Left lung (tissue), 4 donors: ENCODE measurements at regions not wholly inside any gene's neighbourhood (a gene's known extent, or its start where the extent isn't known, plus 50 kb on each side); places are given as distances from the start of the nearest gene placed in this dataset.

Experiments used
- ATAC-seq: fragments of 200-7000 bp; cut with Tn5 transposase; one replicate; pipeline ENCODE4 v1.9.1; 2020; ENCODE audit warnings: moderate library complexity
- DNase-seq, 4 donors: peaks; one replicate each; pipeline ENCODE4 v3.0.0-alpha.2; 2013 to 2020
- H3K27ac ChIP-seq, 2 donors: fragments of 200-600 bp; sonication (generic) in 1 of 2; one replicate each; pipeline versions ENCODE4 v1.5.0 to v1.8.0; 2020 to 2021
- H3K27me3 ChIP-seq, 2 donors: fragments of 200-600 bp; sonication (generic) in 1 of 2; one replicate each; pipeline versions ENCODE4 v1.5.0 to v1.8.0; 2020 to 2021
- H3K36me3 ChIP-seq, 2 donors: fragments of 200-600 bp; sonication (generic) in 1 of 2; one replicate each; pipeline versions ENCODE4 v1.5.0 to v1.8.0; 2020 to 2021
- H3K4me1 ChIP-seq, 2 donors: fragments of 200-600 bp; one replicate each; pipeline ENCODE4 v1.8.0; 2021
- H3K4me3 ChIP-seq, 2 donors: fragments of 200-600 bp; sonication (generic) in 1 of 2; one replicate each; pipeline versions ENCODE4 v1.5.0 to v1.8.0; 2020 to 2021; ENCODE audit warnings: mild to moderate bottlenecking in 1 of 2
- H3K9me3 ChIP-seq, 2 donors: fragments of 200-600 bp; sonication (generic) in 1 of 2; one replicate each; pipeline versions ENCODE4 v1.5.0 to v1.8.0; 2020 to 2021
- intact Hi-C, 2 donors: fragments of 100-400 bp; cut with DNase I; formaldehyde crosslinking; loops; one replicate each; pipeline versions ENCODE4 v1.11.2 to v1.14.2; 2022
- TF ChIP-seq, protein P1 (sequence below), 2 donors: fragments of 200-600 bp; sonication (generic) in 1 of 2; IDR thresholded peaks; one replicate each; pipeline versions ENCODE4 v1.5.0 to v1.8.0; 2021; ENCODE audit warnings: antibody characterized with exemption in 2 of 2
- donor health status: DM: no; HTN: yes; CAD: no.
- donor health status: DM: no; HTN: no; CAD: no.

DNA sequence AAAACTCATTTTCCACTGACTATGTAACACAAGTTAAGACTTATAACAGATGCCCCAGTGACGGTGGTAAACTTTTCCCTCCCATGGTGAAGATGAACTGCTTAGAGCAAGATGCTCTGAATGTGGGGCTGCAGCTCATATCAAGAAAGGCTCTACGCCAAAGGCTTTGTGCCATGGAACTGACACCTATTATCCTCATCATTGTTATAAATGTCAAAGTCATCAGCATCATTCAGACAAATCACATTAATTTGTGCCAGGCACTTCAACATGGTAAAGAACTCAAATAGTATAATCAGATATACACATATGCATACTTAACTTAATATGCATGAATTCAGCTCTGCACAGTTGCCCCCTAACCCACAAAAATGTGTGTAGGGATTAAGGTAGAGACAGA is 305.9 kb upstream of the ATP10B start:
- H3K27ac ChIP-seq, result no peak overlapping the region
- TF ChIP-seq, protein P1, sequence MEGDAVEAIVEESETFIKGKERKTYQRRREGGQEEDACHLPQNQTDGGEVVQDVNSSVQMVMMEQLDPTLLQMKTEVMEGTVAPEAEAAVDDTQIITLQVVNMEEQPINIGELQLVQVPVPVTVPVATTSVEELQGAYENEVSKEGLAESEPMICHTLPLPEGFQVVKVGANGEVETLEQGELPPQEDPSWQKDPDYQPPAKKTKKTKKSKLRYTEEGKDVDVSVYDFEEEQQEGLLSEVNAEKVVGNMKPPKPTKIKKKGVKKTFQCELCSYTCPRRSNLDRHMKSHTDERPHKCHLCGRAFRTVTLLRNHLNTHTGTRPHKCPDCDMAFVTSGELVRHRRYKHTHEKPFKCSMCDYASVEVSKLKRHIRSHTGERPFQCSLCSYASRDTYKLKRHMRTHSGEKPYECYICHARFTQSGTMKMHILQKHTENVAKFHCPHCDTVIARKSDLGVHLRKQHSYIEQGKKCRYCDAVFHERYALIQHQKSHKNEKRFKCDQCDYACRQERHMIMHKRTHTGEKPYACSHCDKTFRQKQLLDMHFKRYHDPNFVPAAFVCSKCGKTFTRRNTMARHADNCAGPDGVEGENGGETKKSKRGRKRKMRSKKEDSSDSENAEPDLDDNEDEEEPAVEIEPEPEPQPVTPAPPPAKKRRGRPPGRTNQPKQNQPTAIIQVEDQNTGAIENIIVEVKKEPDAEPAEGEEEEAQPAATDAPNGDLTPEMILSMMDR (IDR thresholded peaks at IDR 0.05), result no peak
- no peak for ATAC-seq
- H3K4me3 ChIP-seq, result no peak overlapping the region
- intact Hi-C loops, result no loop called here
- H3K27me3 ChIP-seq, result no peaks in the 10 kb centered on the region
- H3K4me1 ChIP-seq, result no peaks in the 10 kb centered on the region
- H3K9me3 ChIP-seq, result no peaks in the 10 kb centered on the region
- no peak for DNase-seq
- H3K36me3 ChIP-seq, result no peaks in the 10 kb centered on the region

DNA sequence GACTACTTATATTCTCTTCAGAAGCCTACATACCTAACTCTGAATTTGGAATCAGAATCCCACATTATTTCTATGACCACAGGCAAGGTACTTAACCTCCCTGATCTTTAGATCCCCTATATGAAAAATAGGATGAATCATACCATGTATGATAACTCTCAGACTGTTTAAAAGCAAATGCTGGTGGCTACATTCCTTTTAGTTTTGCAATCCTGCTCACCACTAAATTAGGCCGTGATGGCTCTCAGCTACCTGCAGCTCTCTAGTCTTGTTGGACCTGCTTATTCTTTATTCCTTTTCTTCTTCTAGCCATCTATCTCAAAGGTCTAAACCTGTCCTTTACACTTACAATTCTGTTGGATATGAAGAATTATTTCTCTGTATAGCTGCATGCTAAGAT is 303.4 kb upstream of the ATP10B start:
- H3K4me1 ChIP-seq, result no peaks in the 10 kb centered on the region
- intact Hi-C loops, result no loop called here
- no peaks in the 10 kb centered on the region for H3K36me3 ChIP-seq
- H3K9me3 ChIP-seq, result no peaks in the 10 kb centered on the region
- no peak overlapping the region for H3K4me3 ChIP-seq
- ATAC-seq (no peak), DNase-seq (no peak)
- H3K27ac ChIP-seq, result no peak overlapping the region
- H3K27me3 ChIP-seq, result no peaks in the 10 kb centered on the region
- TF ChIP-seq, protein P1 (IDR thresholded peaks at IDR 0.05), result no peak

DNA sequence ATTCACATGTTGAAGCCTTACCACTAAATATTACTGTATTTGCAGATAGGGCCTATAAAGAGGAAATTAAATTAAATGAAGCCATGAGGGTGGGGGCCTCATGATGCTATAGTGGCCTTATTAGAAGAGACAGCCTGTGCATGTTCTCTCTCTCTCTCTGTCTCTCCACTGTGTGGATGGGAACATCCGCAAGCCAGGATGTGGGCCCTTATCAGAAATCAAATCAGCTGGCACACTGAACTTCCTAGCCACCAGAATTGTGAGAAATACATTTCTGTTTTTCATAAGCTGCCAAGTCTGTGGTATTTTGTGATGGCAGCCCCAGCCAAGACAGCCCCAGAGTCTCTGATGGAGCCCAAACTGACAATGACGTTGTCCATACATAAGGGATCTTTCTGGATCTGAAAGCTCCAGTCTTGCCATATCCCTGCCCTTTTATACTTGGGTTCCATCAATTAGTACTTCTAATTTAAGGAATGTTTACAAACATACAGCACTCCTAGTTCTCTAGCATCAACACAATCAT is 300.5 kb upstream of the ATP10B start:
- ATAC-seq (no peak), DNase-seq (no peak)
- Histone ChIP-seq H3K27me3 (no peaks in the 10 kb centered on the region), H3K4me1 (no peaks in the 10 kb centered on the region), H3K27ac (no peak overlapping the region), H3K4me3 (no peak overlapping the region), H3K36me3 (no peaks in the 10 kb centered on the region), H3K9me3 (no peaks in the 10 kb centered on the region)
- intact Hi-C loops, result no loop called here
- TF ChIP-seq, protein P1 (IDR thresholded peaks at IDR 0.05), result no peak

DNA sequence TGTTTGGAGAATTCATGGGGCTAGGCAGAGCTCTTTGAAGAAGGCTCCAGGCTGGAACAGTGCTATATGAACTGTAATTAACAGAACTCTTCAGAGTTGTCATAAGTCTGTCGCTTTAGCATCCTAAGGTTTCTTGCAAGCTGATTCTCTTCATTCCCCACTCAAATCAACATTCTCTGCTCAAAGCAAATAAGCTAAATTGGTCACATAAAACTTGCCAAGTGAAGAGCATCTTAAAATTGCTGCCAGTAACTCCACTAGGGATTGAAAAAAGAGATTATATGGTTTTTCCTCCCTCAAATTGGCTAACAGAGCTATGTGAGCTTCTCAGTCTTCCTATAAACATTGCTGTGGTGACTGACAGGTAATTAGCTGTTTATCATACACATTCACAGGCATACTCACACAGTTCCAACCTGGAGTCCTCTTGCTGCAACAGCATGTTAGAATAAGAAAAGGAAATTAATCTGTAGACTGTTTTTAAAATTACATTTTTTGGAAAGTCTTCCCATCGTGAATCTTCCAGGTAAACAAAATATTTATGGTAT is 298.5 kb upstream of the ATP10B start:
- Histone ChIP-seq H3K9me3 (no peaks in the 10 kb centered on the region), H3K27me3 (no peaks in the 10 kb centered on the region), H3K36me3 (no peaks in the 10 kb centered on the region), H3K27ac (no peak overlapping the region), H3K4me3 (no peak overlapping the region), H3K4me1 (no peaks in the 10 kb centered on the region)
- TF ChIP-seq, protein P1 (IDR thresholded peaks at IDR 0.05), result no peak
- ATAC-seq, result no peak
- intact Hi-C loops, result no loop called here
- no peak for DNase-seq

DNA sequence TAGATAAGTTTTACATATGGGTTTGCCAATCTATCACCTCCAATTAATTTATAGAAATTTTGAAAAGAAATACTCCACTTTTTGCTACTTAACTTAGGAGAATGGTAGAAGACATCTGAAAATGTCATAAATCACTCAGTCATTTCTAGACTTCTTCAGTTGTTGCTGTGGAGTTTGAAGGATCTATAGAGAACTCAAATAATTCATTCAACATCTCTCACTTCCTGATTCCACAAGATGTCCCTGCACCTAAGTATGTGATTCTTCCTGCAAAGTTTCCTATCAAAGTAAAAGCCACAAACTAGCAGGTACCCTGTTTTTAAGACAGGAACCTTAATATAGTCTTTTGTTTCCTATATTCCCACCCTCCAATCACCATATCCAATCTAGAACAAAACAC is 297.1 kb upstream of the ATP10B start:
- intact Hi-C loops, result no loop called here
- DNase-seq (no peak), ATAC-seq (no peak)
- Histone ChIP-seq H3K4me1 (no peaks in the 10 kb centered on the region), H3K27me3 (no peaks in the 10 kb centered on the region), H3K4me3 (no peak overlapping the region), H3K36me3 (no peaks in the 10 kb centered on the region), H3K27ac (no peak overlapping the region), H3K9me3 (peaks cover 0 to 8% of the 10 kb centered on the region in 2 donors)
- TF ChIP-seq, protein P1 (IDR thresholded peaks at IDR 0.05), result no peak
